NCI-H187 (cell line): ENCODE measurements at regions not wholly inside any gene's neighbourhood (a gene's known extent, or its start where the extent isn't known, plus 50 kb on each side); places are given as distances from the start of the nearest gene placed in this dataset.
"Not testable (repeated sequence)": the region's sequence is repeated elsewhere in the genome, so short reads cannot be mapped to it uniquely, and the experiment has no call there.

Experiments
- DNase-seq, 2 experiments: peaks; one replicate each; lab custom pipeline; 2025; lab: John Stamatoyannopoulos, UW

GRCh38 chr7:80292634-80293033 lies 158.0 kb downstream of the GNAI1 start:
- not testable (repeated sequence) for DNase-seq

GRCh38 chr7:80288175-80289122 lies 153.8 kb downstream of the GNAI1 start:
- no peak for DNase-seq

- no peak for DNase-seq
These were observed 153.0 kb downstream of the GNAI1 start for GRCh38 chr7:80287400-80288174.

GRCh38 chr7:80286611-80287010 lies 152.0 kb downstream of the GNAI1 start:
- no peak for DNase-seq

GRCh38 chr7:80284855-80285254 lies 150.2 kb downstream of the GNAI1 start:
- DNase-seq = no peak

GRCh38 chr7:80279760-80280159 lies 145.1 kb downstream of the GNAI1 start:
- no peak for DNase-seq

- DNase-seq = no peak
These were observed 144.1 kb downstream of the GNAI1 start for GRCh38 chr7:80278737-80279136.

- no peak for DNase-seq
These were observed 143.1 kb downstream of the GNAI1 start for GRCh38 chr7:80277434-80278427.
